AG04449 (cell line): ENCODE measurements at regions not wholly inside any gene's neighbourhood (a gene's known extent, or its start where the extent isn't known, plus 50 kb on each side); places are given as distances from the start of the nearest gene placed in this dataset.

Experiments used
- CTCF ChIA-PET: fragments of 350-600 bp; formaldehyde crosslinking; extraction: SDS; loops from one replicate; lab custom pipeline; 2021; ENCODE audit warnings: antibody characterized with exemption; lab: Yijun Ruan, JAX
- POLR2A ChIA-PET: fragments of 400-600, 350-600 bp; formaldehyde crosslinking; extraction: SDS; loops from one replicate; lab custom pipeline; 2020; ENCODE audit warnings: antibody characterized with exemption, inconsistent platforms; lab: Yijun Ruan, JAX
- DNase-seq: peaks from one replicate; pipeline ENCODE4 v3.0.0-alpha.2; 2010; ENCODE audit warnings: low read depth, low spot score
- H3K4me3 ChIP-seq: 2 replicates; pipeline ENCODE4 v1.5.1; 2011; ENCODE audit warnings: low read depth, mild to moderate bottlenecking, control low read depth, low read length
- TF ChIP-seq, protein P1 (sequence below): IDR thresholded peaks from one replicate; pipeline ENCODE4 v1.5.1; 2011; ENCODE audit warnings: mild to moderate bottlenecking, moderate library complexity, low read length, control low read depth, inconsistent platforms; ENCODE audit not compliant: insufficient read depth; ENCODE audit errors: missing control alignments

DNA sequence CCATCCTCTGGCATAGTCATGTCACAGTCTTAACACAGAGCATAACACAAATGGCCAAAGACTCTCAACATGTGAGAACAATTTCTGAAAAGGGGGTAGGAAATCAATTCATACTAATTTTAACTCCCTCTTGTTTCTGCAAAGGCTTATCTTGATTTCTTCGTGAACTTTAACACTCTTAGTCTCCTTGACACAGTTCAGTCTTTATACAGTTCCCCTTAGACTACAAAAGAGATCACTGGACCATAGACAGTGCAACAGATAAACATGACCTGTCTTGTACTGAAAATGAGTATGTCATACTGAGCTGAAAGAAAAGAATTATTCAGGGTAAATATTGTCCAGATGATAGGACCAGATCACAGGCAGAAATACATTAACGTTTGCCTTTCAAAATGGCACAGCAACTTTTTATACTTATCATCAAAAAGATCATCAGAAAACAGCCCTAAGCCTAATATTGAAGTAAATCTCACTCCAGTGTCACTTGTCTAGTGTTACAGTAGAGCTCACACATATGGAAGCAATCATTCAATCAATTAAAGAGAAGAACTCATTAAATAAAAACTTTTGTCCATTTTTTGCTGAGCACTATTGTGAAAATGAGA lies 56.4 kb upstream of the VRK2 start:
- ChIA-PET POLR2A (no interaction called here), CTCF (interaction anchor here (1.0 kb wide), 1 partner anchor 10 kb away, joined by 3 read pairs; no protein-coding TSS in a partner anchor)
- no peak overlapping the region for H3K4me3 ChIP-seq
- TF ChIP-seq, protein P1, sequence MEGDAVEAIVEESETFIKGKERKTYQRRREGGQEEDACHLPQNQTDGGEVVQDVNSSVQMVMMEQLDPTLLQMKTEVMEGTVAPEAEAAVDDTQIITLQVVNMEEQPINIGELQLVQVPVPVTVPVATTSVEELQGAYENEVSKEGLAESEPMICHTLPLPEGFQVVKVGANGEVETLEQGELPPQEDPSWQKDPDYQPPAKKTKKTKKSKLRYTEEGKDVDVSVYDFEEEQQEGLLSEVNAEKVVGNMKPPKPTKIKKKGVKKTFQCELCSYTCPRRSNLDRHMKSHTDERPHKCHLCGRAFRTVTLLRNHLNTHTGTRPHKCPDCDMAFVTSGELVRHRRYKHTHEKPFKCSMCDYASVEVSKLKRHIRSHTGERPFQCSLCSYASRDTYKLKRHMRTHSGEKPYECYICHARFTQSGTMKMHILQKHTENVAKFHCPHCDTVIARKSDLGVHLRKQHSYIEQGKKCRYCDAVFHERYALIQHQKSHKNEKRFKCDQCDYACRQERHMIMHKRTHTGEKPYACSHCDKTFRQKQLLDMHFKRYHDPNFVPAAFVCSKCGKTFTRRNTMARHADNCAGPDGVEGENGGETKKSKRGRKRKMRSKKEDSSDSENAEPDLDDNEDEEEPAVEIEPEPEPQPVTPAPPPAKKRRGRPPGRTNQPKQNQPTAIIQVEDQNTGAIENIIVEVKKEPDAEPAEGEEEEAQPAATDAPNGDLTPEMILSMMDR: no peak
- no peak for DNase-seq
